ENCODE measurements at regions not wholly inside any gene's neighbourhood (a gene's known extent, or its start where the extent isn't known, plus 50 kb on each side); places are given as distances from the start of the nearest gene placed in this dataset.

DNA sequence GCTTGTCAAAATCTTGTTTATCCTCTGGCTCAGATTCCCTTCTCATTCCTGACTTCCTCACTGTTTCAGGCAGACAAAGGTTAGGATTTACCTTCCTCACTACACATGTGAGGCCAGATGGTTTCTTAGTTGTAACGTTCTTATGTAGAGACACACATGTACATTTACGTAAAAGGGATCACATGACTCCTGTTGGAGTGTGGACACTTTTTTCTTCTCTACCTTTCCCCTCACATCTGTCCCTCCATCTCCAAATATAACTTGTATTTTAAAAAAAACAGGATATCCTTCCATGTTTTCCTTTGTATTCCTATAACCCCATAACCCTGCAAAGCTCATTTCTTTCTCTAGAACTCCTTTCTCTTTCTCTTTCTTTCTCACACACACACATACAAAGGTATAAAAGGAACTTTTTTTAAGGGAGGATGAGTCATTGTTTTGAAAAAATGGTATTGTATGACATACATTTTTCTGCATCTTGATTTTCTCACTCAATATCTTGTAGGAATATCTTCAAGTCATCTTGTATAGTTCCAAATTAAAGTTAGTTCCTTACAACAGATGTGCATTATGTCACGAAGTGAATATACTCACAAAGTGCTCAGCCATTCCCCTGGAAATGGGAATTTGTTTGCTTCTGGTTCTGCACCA lies 78.2 kb upstream of the SULF2 start:
- no peaks in the 10 kb centered on the region for H3K27me3 Mint-ChIP-seq (ENCODE audit: insufficient read depth, unreplicated experiment)
- DNase-seq (ENCODE audit: unreplicated experiment): no peak
- intact Hi-C loops (cut with micrococcal nuclease): no loop called here
- no peaks in the 10 kb centered on the region for H3K9me3 Mint-ChIP-seq (ENCODE audit: unreplicated experiment)
- no peaks in the 10 kb centered on the region for H3K36me3 Mint-ChIP-seq (ENCODE audit: insufficient read depth, unreplicated experiment)
- no TSS peak for BruUV-seq (replicated peaks)
- no peak overlapping the region for H3K4me3 Mint-ChIP-seq (ENCODE audit: unreplicated experiment)
- POLR2A ChIA-PET: interaction anchor here (0.6 to 1.1 kb wide), 4 partner anchors 49 to 1174 kb away, joined by 3 read pairs; no protein-coding TSS in a partner anchor
- H3K4me1 Mint-ChIP-seq (ENCODE audit: insufficient read depth, unreplicated experiment): peaks cover 7% of the 10 kb centered on the region
- peak overlapping the region; percentile 3 for H3K27ac Mint-ChIP-seq (ENCODE audit: low read depth, unreplicated experiment)
- TF ChIP-seq CTCF (IDR thresholded peaks at IDR 0.05; ENCODE audit: unreplicated experiment): no peak
- CTCF ChIA-PET: interaction anchor here (0.7 to 1.7 kb wide), 2 partner anchors 14 to 77 kb away, joined by 3 to 4 read pairs; no protein-coding TSS in a partner anchor

DNA sequence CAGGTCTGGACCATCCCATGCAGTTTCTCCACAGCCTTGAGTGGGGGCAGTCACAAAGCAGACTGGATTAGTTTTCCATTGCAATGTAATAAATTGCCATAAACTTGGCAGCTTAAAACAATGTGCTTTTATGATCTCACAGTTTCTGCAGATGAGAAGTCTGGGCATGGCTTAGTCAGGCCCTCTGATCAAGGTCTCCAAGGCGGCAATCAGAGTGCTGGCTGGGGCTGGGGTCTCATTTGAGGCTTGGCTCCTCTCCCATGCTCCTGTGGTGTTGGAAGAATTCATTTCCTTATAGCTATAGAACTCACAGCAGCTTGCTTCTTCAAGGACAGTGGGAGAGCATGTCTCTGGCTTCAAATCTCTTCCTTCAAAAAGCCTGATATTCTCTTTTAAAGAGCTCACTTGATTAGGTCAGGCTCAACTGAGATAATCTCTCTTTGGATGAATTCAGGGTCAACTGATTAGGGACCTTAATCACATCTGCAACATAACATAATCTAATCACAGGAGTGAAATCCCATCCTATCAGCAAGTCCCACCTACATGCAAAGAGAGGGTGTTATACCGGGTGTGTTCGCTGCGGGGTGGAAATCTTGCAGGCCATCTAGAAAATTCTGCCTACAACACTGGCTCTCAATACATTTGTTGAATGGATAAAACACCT lies 77.4 kb upstream of the SULF2 start:
- DNase-seq (ENCODE audit: unreplicated experiment): no peak
- no peaks in the 10 kb centered on the region for H3K27me3 Mint-ChIP-seq (ENCODE audit: insufficient read depth, unreplicated experiment)
- no peak for TF ChIP-seq CTCF (IDR thresholded peaks at IDR 0.05; ENCODE audit: unreplicated experiment)
- intact Hi-C loops (cut with micrococcal nuclease): no loop called here
- ChIA-PET CTCF (interaction anchor here (1.7 to 2.5 kb wide), 2 partner anchors 76 to 758 kb away, joined by 4 to 12 read pairs; no protein-coding TSS in a partner anchor), POLR2A (interaction anchor here (0.6 to 1.1 kb wide), 5 partner anchors 49 to 1173 kb away, joined by 3 read pairs; no protein-coding TSS in a partner anchor)
- H3K9me3 Mint-ChIP-seq (ENCODE audit: unreplicated experiment): no peaks in the 10 kb centered on the region
- H3K4me1 Mint-ChIP-seq (ENCODE audit: insufficient read depth, unreplicated experiment): peaks cover 13% of the 10 kb centered on the region
- no TSS peak for BruUV-seq (replicated peaks)
- H3K36me3 Mint-ChIP-seq (ENCODE audit: insufficient read depth, unreplicated experiment): no peaks in the 10 kb centered on the region
- H3K4me3 Mint-ChIP-seq (ENCODE audit: unreplicated experiment): no peak overlapping the region
- H3K27ac Mint-ChIP-seq (ENCODE audit: low read depth, unreplicated experiment): no peak overlapping the region

DNA sequence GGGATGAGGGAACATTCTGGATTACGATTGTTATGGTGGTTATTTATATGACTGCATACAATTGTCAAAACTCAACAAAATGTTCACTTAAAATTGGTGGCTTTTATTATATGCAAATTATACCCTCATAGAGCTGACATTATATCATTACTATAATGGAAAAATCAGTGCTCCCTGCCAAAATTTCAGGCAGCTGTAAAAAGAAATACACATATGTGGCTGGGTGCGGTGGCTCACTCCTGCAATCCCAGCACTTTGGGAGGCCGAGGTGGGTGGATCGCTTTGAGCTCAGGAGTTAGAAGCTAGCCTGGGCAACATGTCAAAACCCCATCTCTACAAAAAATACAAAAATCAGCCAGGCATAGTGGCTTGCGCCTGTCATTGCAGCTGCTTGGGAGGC lies 75.8 kb upstream of the SULF2 start:
- DNase-seq (ENCODE audit: unreplicated experiment): no peak
- Mint-ChIP-seq H3K36me3 (ENCODE audit: insufficient read depth, unreplicated experiment) (no peaks in the 10 kb centered on the region), H3K27ac (ENCODE audit: low read depth, unreplicated experiment) (no peak overlapping the region), H3K4me3 (ENCODE audit: unreplicated experiment) (no peak overlapping the region), H3K27me3 (ENCODE audit: insufficient read depth, unreplicated experiment) (no peaks in the 10 kb centered on the region), H3K4me1 (ENCODE audit: insufficient read depth, unreplicated experiment) (peaks cover 13% of the 10 kb centered on the region), H3K9me3 (ENCODE audit: unreplicated experiment) (no peaks in the 10 kb centered on the region)
- no TSS peak for BruUV-seq (replicated peaks)
- ChIA-PET CTCF (interaction anchor here (1.1 to 2.5 kb wide), 2 partner anchors 760 to 796 kb away, joined by 3 to 12 read pairs; no protein-coding TSS in a partner anchor), POLR2A (interaction anchor here (0.7 to 1.5 kb wide), 3 partner anchors 10 to 75 kb away, joined by 3 read pairs; no protein-coding TSS in a partner anchor)
- intact Hi-C loops (cut with micrococcal nuclease): no loop called here
- no peak for TF ChIP-seq CTCF (IDR thresholded peaks at IDR 0.05; ENCODE audit: unreplicated experiment)

DNA sequence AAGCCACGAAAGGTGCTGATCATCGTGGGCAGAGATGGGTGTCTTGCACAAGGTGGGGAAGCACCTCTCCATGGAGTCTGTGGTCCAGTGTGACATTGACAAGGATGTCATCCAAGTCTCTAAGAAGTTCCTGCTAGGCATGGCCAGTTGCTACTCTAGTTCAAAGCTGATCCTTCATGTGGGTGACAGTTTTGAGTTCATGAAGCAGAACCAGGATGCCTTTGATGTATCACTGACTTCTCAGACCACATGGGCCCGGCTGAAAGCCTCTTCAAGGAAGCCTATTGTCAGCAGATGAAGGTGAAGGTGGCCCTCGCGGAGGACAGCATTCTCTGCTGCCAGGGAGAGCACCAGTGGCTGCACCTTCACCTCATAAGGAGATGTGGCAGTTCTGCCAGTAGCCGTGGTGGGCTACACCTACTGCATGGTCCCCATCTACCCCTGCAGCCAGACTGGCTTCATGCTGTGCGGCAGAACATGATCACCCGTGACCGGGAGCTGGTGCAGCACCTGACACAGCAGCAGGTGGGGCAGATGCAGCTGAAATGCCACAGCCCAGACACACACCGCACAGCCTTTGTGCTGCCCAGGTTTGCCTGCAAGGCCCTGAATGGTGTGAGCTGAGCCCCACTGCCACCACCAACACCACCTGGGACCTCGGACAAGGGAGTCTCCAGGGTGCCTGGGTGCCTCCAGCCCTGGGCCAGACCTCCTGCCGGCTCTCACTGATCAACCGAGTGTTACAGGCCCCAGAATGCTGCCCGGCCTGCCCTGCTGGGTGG lies 75.0 kb upstream of the SULF2 start:
- no peak overlapping the region for H3K4me3 Mint-ChIP-seq (ENCODE audit: unreplicated experiment)
- CTCF ChIA-PET: interaction anchor here (0.5 to 2.5 kb wide), 3 partner anchors 116 to 797 kb away, joined by 3 to 12 read pairs (median 3); no protein-coding TSS in a partner anchor
- H3K9me3 Mint-ChIP-seq (ENCODE audit: unreplicated experiment): no peaks in the 10 kb centered on the region
- H3K27me3 Mint-ChIP-seq (ENCODE audit: insufficient read depth, unreplicated experiment): no peaks in the 10 kb centered on the region
- H3K36me3 Mint-ChIP-seq (ENCODE audit: insufficient read depth, unreplicated experiment): no peaks in the 10 kb centered on the region
- TF ChIP-seq CTCF (IDR thresholded peaks at IDR 0.05; ENCODE audit: unreplicated experiment): no peak
- BruUV-seq (replicated peaks): no TSS peak
- intact Hi-C loops (cut with micrococcal nuclease): no loop called here
- POLR2A ChIA-PET: interaction anchor here (1.2 to 1.5 kb wide), 2 partner anchors 11 to 74 kb away, joined by 3 read pairs; no protein-coding TSS in a partner anchor
- H3K27ac Mint-ChIP-seq (ENCODE audit: low read depth, unreplicated experiment): no peak overlapping the region
- no peak for DNase-seq (ENCODE audit: unreplicated experiment)
- H3K4me1 Mint-ChIP-seq (ENCODE audit: insufficient read depth, unreplicated experiment): peaks cover 13% of the 10 kb centered on the region

Data from MCF 10A (cell line).